ENCODE measurements at regions not wholly inside any gene's neighbourhood (a gene's known extent, or its start where the extent isn't known, plus 50 kb on each side); places are given as distances from the start of the nearest gene placed in this dataset.

DNA sequence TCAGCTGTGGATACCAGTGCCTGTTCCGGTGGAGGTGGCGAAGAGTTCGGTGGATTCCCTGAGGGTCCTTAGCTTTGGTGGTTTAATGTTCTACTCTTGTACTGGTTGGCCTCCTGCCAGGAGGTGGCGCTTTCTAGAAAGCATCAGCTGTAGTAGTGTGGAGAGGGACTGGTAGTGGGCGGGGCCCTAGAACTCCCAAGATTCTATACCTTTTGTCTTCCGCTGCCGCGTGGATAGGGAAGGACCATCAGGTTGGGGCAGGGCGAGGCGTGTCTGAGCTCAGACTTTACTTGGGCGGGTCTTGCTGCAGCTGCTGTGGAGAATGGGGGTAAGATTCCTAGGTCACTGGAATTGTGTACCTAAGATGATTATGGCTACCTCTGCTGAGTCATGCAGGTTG, 390.3 kb downstream of the FAM47A start:
- Histone ChIP-seq H3K9me3 (no peaks in the 10 kb centered on the region), H3K4me1 (no peaks in the 10 kb centered on the region), H3K27ac (no peak overlapping the region), H3K27me3 (no peaks in the 10 kb centered on the region), H3K36me3 (no peaks in the 10 kb centered on the region), H3K4me3 (no peak overlapping the region)
- intact Hi-C loops (cut with DNase I): no loop called here
- WGBS, 2 donors: 71% methylated on average over 5 of the region's 11 CpGs; no CpG with 5 or more reads in 1 of the 2 donors
- TF ChIP-seq, protein P1, sequence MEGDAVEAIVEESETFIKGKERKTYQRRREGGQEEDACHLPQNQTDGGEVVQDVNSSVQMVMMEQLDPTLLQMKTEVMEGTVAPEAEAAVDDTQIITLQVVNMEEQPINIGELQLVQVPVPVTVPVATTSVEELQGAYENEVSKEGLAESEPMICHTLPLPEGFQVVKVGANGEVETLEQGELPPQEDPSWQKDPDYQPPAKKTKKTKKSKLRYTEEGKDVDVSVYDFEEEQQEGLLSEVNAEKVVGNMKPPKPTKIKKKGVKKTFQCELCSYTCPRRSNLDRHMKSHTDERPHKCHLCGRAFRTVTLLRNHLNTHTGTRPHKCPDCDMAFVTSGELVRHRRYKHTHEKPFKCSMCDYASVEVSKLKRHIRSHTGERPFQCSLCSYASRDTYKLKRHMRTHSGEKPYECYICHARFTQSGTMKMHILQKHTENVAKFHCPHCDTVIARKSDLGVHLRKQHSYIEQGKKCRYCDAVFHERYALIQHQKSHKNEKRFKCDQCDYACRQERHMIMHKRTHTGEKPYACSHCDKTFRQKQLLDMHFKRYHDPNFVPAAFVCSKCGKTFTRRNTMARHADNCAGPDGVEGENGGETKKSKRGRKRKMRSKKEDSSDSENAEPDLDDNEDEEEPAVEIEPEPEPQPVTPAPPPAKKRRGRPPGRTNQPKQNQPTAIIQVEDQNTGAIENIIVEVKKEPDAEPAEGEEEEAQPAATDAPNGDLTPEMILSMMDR (IDR thresholded peaks at IDR 0.05): no peak
- no peak for TF ChIP-seq POLR2A (IDR thresholded peaks at IDR 0.05)
- DNase-seq: no peak

DNA sequence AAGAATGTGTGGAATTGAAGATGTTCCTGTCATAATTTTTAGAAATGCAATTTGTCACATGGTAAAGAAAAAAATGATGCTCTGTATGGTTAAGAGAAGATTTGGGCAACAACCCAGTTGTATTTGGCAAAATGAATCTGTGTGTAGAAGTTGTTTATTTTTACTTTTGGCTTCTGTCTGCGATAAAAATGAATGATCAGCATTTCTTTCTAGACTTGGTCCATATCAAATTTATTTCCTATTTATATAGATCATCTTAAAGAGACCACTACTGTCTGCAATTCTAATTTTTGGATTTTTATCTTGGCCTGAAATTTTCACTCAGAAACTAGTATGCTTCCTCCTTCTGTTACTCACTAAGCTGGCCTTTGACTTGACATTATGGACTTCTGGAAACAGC, 396.9 kb downstream of the FAM47A start:
- 45 to 46% methylated on average over 1 of the region's 1 CpG for WGBS, 2 donors
- intact Hi-C loops (cut with DNase I): no loop called here
- Histone ChIP-seq H3K4me3 (no peak overlapping the region), H3K27me3 (no peaks in the 10 kb centered on the region), H3K9me3 (no peaks in the 10 kb centered on the region), H3K36me3 (no peaks in the 10 kb centered on the region), H3K27ac (no peak overlapping the region), H3K4me1 (no peaks in the 10 kb centered on the region)
- DNase-seq: no peak
- TF ChIP-seq, protein P1 (IDR thresholded peaks at IDR 0.05): no peak
- no peak for TF ChIP-seq POLR2A (IDR thresholded peaks at IDR 0.05)

DNA sequence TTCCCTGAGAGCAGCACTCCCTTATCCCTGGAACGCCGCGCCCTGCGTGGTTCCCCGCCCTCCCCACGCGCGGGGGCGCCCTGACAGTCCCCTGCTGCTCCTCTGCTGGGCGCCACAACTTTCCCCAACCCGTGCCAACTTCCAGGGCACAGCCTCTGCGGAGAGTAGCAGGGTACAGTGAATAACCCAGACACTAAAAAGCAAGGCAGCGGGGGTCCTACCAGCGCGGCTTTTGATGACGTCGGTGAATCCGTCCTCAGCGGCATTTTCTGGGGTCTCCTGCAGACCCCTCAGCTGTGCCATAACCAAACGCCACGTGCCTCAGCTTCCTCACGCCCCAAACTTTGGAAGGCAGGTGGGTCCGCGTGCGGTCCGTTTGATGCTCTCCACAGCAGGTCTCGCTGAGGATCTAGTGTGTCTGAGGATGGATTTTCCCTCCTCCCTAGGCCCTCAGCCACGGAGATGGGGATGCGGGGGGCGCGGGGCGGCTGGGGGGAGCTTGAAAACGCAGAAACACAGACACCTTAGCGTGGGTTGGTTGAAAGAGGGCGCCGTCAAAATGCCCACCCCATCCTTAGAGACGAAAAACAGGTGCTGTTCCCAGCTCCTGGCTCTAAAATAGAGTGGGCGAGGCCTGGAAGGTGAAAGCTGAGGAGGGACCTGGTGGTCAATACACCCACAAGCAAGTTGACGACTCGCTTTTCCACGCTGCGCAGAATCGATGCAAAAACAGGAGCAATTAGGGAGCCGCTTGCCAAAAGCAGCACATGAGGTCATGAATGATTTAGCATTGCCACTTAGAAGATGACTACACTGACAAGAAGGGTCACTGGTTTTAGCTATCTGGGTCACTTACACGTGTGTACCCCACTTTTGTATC, 405.6 kb downstream of the FAM47A start:
- no peaks in the 10 kb centered on the region for H3K4me1 ChIP-seq
- intact Hi-C loops (cut with DNase I): no loop called here
- peak overlapping the region in 1 of 4 donors; percentile 2 for H3K27ac ChIP-seq
- peak overlapping the region in 3 of 4 donors; percentile 19 to 49 (median 28) for H3K4me3 ChIP-seq
- H3K9me3 ChIP-seq: no peaks in the 10 kb centered on the region
- no peaks in the 10 kb centered on the region for H3K27me3 ChIP-seq
- WGBS, 2 donors: 29 to 47% methylated on average over 14 to 20 of the region's 45 CpGs
- TF ChIP-seq, protein P1 (IDR thresholded peaks at IDR 0.05): no peak
- no peak for TF ChIP-seq POLR2A (IDR thresholded peaks at IDR 0.05)
- DNase-seq: no peak
- no peaks in the 10 kb centered on the region for H3K36me3 ChIP-seq

DNA sequence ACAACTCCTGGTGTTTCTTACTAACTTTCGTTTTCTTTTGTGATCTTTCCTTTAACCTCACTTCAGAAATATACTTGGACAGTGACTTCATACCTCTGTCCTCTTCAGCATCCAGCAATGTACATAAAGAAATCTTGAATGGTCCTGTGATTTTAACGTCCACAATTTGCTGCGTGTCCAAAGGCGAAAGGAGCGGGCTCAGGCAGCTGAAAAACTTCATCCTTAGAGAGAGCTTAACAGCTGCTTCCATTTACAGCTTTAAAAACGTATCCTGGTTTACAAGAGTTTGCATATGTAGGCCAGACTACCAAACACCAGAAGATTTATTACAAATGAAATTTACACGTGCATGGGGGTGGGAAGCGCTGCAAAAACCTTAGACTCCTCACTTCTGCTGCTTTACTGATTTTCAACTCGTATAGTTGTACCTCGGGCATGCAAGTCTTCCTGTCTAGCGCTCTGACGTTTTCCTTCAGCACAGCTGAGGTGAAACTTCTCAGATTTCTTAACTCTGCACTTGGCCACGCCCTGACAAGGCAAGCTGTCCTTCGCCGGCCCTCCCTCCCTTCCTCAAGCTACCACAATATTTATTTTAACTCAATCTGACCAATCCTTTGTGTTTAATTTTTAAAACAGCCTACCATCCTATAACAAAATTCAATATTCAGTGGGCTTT, 406.4 kb downstream of the FAM47A start:
- no peaks in the 10 kb centered on the region for H3K4me1 ChIP-seq
- no peak overlapping the region for H3K27ac ChIP-seq
- no peaks in the 10 kb centered on the region for H3K36me3 ChIP-seq
- H3K27me3 ChIP-seq: no peaks in the 10 kb centered on the region
- H3K9me3 ChIP-seq: no peaks in the 10 kb centered on the region
- WGBS, 2 donors: 4 to 17% methylated on average over 14 to 15 of the region's 15 CpGs
- DNase-seq: no peak
- H3K4me3 ChIP-seq: peak overlapping the region in 3 of 4 donors; percentile 19 to 49 (median 28)
- TF ChIP-seq POLR2A (IDR thresholded peaks at IDR 0.05): no peak
- TF ChIP-seq, protein P1 (IDR thresholded peaks at IDR 0.05): no peak
- intact Hi-C loops (cut with DNase I): no loop called here

DNA sequence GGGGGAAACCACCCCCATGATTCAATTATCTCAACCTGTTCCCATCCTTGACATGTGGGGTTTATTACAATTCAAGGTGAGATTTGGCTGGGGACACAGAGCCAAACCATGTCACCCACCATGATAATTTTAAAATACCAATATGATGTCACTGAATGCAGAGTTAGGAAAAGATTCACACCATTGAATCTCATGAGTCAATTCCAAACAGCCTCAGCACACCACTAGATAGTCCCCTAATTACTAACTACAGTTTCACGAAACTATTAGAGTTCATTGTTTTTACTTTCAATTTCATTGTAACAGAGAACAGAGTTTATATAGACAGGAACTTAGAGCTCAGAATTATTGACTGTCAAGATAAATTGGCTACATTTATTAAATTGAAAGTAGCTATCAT, 410.2 kb downstream of the FAM47A start:
- Histone ChIP-seq H3K9me3 (no peaks in the 10 kb centered on the region), H3K27me3 (no peaks in the 10 kb centered on the region), H3K4me1 (no peaks in the 10 kb centered on the region), H3K4me3 (no peak overlapping the region), H3K27ac (no peak overlapping the region), H3K36me3 (no peaks in the 10 kb centered on the region)
- TF ChIP-seq, protein P1 (IDR thresholded peaks at IDR 0.05): no peak
- no peak for TF ChIP-seq POLR2A (IDR thresholded peaks at IDR 0.05)
- intact Hi-C loops (cut with DNase I): no loop called here
- DNase-seq: no peak
- WGBS, 2 donors: 67 to 86% methylated on average over 1 of the region's 1 CpG

Measured in esophagus squamous epithelium (tissue), 5 donors.